ENCODE measurements at regions not wholly inside any gene's neighbourhood (a gene's known extent, or its start where the extent isn't known, plus 50 kb on each side); places are given as distances from the start of the nearest gene placed in this dataset.
A peak's percentile ranks its signal among the peaks of the same experiment; 100 is the strongest.

DNA sequence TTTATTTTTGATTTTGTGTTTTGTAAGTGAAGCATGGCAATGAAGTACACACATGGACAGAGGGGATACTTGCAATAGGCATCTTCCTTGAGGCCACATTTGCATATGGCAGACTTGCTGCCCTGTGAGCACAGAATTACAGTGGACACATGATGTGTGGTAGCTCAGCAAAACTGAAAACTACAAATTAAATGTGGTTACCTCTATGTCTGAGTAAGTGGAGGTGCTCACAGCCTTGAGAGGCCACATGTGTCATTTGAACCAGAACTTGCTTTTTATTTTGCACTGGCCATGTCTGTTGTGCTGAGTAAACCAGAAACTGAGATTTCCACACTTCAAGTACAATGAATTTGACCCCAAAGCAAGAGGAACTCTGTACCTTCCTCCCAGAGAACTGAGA lies 998.5 kb upstream of the NXPH2 start:
- Histone ChIP-seq H3K4me2 (no peak overlapping the region), H3K9me2 (no peaks in the 10 kb centered on the region), H3K4me3 (ENCODE audit: low read depth in 2 of 2, low read length in 1 of 2) (no peak overlapping the region), H3K27me3 (ENCODE audit: insufficient read depth) (no peaks in the 10 kb centered on the region), H3K27ac (ENCODE audit: low read depth in 2 of 2, low read length in 1 of 2) (no peak overlapping the region), H4K20me1 (ENCODE audit: insufficient read depth) (no peaks in the 10 kb centered on the region), H3F3A (replicated peaks; ENCODE audit: insufficient read depth) (no peaks in the 10 kb centered on the region), H3K79me2 (ENCODE audit: insufficient read depth) (no peaks in the 10 kb centered on the region), H3K36me3 (replicated peaks in 1 of 2; ENCODE audit: control insufficient read depth in 1 of 2, insufficient read depth in 2 of 2, low read length in 1 of 2) (no peaks in the 10 kb centered on the region), H3K9me3 (no peaks in the 10 kb centered on the region), H2AFZ (ENCODE audit: low read depth) (no peak overlapping the region), H3K9ac (no peak overlapping the region), H3K4me1 (ENCODE audit: control insufficient read depth in 1 of 2, insufficient read depth in 2 of 2, low read depth in 1 of 2, low read length in 1 of 2) (peaks cover 0 to 4% of the 10 kb centered on the region in 2 experiments; a peak in 2 of 4 replicates)
- CTCF ChIA-PET = no interaction called here
- no peak for DNase-seq
- TF ChIP-seq FOSL2 (IDR thresholded peaks at IDR 0.05; ENCODE audit: borderline replicate concordance, low read depth) (no peak), ELF1 (IDR thresholded peaks at IDR 0.05) (no peak), RAD21 (IDR thresholded peaks at IDR 0.05; ENCODE audit: low read length) (no peak), YY1 (IDR thresholded peaks at IDR 0.05; ENCODE audit: low read depth) (no peak), JUND (IDR thresholded peaks at IDR 0.05) (no peak), NFIC (IDR thresholded peaks at IDR 0.05; ENCODE audit: borderline replicate concordance) (no peak)
- POLR2A ChIA-PET = no interaction called here

DNA sequence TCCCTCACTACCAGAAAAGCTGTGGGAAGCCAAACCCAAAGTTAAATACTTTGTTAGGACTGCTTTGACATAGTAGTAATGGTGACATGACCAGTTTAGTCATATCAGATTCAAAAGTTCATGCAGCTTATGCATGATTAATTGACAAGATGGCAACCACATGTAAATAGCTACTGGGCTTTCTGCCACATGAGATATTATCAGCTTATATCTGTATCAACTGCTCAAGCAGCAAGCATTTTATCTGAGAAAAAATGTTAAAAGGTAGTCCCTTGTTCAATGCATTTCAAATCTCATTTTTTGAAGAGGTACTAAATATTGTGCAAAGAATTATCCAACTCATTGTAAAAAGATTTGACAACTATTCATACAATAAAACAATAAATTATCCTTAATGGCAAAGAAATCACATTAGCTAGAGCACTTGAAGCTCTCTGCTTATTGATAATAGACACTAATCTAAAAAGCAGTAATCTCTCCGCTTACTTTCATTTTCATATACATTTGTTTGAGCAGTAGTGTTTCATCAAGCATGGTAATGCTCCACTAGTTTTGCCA lies 993.6 kb upstream of the NXPH2 start:
- ChIA-PET POLR2A (no interaction called here), CTCF (no interaction called here)
- 22% methylated on average over 1 of the region's 1 CpG for WGBS (ENCODE audit: low lambda C conversion rate)
- H4K20me1 ChIP-seq (ENCODE audit: insufficient read depth) = no peaks in the 10 kb centered on the region
- H3K79me2 ChIP-seq (ENCODE audit: insufficient read depth) = no peaks in the 10 kb centered on the region
- H3K9me2 ChIP-seq = no peaks in the 10 kb centered on the region
- H3K4me2 ChIP-seq = 0 out of 2 replicates have a peak overlapping the region, but pooled peaks have one; percentile 15
- no peaks in the 10 kb centered on the region for H3K9me3 ChIP-seq
- H3K27ac ChIP-seq (ENCODE audit: low read depth in 2 of 2, low read length in 1 of 2) = peak overlapping the region in 1 of 2 experiments; percentile 58; a peak in 1 of 4 replicates
- no peaks in the 10 kb centered on the region for H3K36me3 ChIP-seq (replicated peaks in 1 of 2; ENCODE audit: control insufficient read depth in 1 of 2, insufficient read depth in 2 of 2, low read length in 1 of 2)
- H2AFZ ChIP-seq (ENCODE audit: low read depth) = no peak overlapping the region
- peak; percentile 27 for DNase-seq
- H3K9ac ChIP-seq = no peak overlapping the region
- H3K27me3 ChIP-seq (ENCODE audit: insufficient read depth) = no peaks in the 10 kb centered on the region
- H3F3A ChIP-seq (replicated peaks; ENCODE audit: insufficient read depth) = no peaks in the 10 kb centered on the region
- H3K4me3 ChIP-seq (ENCODE audit: low read depth in 2 of 2, low read length in 1 of 2) = no peak overlapping the region
- peaks cover 0 to 8% of the 10 kb centered on the region in 2 experiments; a peak in 2 of 4 replicates for H3K4me1 ChIP-seq (ENCODE audit: control insufficient read depth in 1 of 2, insufficient read depth in 2 of 2, low read depth in 1 of 2, low read length in 1 of 2)
- TF ChIP-seq, protein P1, sequence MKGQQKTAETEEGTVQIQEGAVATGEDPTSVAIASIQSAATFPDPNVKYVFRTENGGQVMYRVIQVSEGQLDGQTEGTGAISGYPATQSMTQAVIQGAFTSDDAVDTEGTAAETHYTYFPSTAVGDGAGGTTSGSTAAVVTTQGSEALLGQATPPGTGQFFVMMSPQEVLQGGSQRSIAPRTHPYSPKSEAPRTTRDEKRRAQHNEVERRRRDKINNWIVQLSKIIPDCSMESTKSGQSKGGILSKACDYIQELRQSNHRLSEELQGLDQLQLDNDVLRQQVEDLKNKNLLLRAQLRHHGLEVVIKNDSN (IDR thresholded peaks at IDR 0.05; ENCODE audit: borderline replicate concordance, low read depth) = no peak
- TF ChIP-seq, protein P2, sequence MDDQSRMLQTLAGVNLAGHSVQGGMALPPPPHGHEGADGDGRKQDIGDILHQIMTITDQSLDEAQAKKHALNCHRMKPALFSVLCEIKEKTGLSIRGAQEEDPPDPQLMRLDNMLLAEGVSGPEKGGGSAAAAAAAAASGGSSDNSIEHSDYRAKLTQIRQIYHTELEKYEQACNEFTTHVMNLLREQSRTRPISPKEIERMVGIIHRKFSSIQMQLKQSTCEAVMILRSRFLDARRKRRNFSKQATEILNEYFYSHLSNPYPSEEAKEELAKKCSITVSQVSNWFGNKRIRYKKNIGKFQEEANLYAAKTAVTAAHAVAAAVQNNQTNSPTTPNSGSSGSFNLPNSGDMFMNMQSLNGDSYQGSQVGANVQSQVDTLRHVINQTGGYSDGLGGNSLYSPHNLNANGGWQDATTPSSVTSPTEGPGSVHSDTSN (IDR thresholded peaks at IDR 0.05) = no peak
- TF ChIP-seq YY1 (IDR thresholded peaks at IDR 0.05; ENCODE audit: low read depth) = no peak
- TF ChIP-seq, protein P3, sequence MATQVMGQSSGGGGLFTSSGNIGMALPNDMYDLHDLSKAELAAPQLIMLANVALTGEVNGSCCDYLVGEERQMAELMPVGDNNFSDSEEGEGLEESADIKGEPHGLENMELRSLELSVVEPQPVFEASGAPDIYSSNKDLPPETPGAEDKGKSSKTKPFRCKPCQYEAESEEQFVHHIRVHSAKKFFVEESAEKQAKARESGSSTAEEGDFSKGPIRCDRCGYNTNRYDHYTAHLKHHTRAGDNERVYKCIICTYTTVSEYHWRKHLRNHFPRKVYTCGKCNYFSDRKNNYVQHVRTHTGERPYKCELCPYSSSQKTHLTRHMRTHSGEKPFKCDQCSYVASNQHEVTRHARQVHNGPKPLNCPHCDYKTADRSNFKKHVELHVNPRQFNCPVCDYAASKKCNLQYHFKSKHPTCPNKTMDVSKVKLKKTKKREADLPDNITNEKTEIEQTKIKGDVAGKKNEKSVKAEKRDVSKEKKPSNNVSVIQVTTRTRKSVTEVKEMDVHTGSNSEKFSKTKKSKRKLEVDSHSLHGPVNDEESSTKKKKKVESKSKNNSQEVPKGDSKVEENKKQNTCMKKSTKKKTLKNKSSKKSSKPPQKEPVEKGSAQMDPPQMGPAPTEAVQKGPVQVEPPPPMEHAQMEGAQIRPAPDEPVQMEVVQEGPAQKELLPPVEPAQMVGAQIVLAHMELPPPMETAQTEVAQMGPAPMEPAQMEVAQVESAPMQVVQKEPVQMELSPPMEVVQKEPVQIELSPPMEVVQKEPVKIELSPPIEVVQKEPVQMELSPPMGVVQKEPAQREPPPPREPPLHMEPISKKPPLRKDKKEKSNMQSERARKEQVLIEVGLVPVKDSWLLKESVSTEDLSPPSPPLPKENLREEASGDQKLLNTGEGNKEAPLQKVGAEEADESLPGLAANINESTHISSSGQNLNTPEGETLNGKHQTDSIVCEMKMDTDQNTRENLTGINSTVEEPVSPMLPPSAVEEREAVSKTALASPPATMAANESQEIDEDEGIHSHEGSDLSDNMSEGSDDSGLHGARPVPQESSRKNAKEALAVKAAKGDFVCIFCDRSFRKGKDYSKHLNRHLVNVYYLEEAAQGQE (IDR thresholded peaks at IDR 0.05; ENCODE audit: low read depth, low read length) = no peak
- TF ChIP-seq NRF1 (IDR thresholded peaks at IDR 0.05; ENCODE audit: low read depth, low read length) = no peak
- TF ChIP-seq FOSL2 (IDR thresholded peaks at IDR 0.05; ENCODE audit: borderline replicate concordance, low read depth) = no peak
- TF ChIP-seq RXRA (IDR thresholded peaks at IDR 0.05; ENCODE audit: borderline replicate concordance, low read depth) = no peak
- TF ChIP-seq, protein P4, sequence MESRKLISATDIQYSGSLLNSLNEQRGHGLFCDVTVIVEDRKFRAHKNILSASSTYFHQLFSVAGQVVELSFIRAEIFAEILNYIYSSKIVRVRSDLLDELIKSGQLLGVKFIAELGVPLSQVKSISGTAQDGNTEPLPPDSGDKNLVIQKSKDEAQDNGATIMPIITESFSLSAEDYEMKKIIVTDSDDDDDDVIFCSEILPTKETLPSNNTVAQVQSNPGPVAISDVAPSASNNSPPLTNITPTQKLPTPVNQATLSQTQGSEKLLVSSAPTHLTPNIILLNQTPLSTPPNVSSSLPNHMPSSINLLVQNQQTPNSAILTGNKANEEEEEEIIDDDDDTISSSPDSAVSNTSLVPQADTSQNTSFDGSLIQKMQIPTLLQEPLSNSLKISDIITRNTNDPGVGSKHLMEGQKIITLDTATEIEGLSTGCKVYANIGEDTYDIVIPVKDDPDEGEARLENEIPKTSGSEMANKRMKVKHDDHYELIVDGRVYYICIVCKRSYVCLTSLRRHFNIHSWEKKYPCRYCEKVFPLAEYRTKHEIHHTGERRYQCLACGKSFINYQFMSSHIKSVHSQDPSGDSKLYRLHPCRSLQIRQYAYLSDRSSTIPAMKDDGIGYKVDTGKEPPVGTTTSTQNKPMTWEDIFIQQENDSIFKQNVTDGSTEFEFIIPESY (IDR thresholded peaks at IDR 0.05; ENCODE audit: borderline replicate concordance, low read depth) = no peak
- TF ChIP-seq, protein P5, sequence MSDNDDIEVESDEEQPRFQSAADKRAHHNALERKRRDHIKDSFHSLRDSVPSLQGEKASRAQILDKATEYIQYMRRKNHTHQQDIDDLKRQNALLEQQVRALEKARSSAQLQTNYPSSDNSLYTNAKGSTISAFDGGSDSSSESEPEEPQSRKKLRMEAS (IDR thresholded peaks at IDR 0.05; ENCODE audit: low read depth) = no peak
- TF ChIP-seq MEF2A (IDR thresholded peaks at IDR 0.05; ENCODE audit: borderline replicate concordance, low read depth) = no peak
- 0 out of 2 replicates have a peak, but pooled peaks have one; percentile 10 for TF ChIP-seq RAD21 (IDR thresholded peaks at IDR 0.05; ENCODE audit: low read length)
- TF ChIP-seq FOXM1 (IDR thresholded peaks at IDR 0.05; ENCODE audit: low read depth) = no peak
- TF ChIP-seq, protein P6, sequence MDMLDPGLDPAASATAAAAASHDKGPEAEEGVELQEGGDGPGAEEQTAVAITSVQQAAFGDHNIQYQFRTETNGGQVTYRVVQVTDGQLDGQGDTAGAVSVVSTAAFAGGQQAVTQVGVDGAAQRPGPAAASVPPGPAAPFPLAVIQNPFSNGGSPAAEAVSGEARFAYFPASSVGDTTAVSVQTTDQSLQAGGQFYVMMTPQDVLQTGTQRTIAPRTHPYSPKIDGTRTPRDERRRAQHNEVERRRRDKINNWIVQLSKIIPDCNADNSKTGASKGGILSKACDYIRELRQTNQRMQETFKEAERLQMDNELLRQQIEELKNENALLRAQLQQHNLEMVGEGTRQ (IDR thresholded peaks at IDR 0.05; ENCODE audit: borderline replicate concordance, low read depth, low read length) = no peak
- peak in 1 of 2 experiments; percentile 84; a peak in 2 of 4 replicates for TF ChIP-seq EP300 (IDR thresholded peaks at IDR 0.05; ENCODE audit: borderline replicate concordance in 1 of 2, low read depth in 1 of 2, low read length in 1 of 2)
- TF ChIP-seq GATA2 (CRISPR knock-in tag; IDR thresholded peaks at IDR 0.05) = peak; percentile 95
- no peak for TF ChIP-seq SIN3A (IDR thresholded peaks at IDR 0.05; ENCODE audit: borderline replicate concordance, low read depth, low read length)

Measured in SK-N-SH (cell line).